ENCODE measurements at regions not wholly inside any gene's neighbourhood (a gene's known extent, or its start where the extent isn't known, plus 50 kb on each side); places are given as distances from the start of the nearest gene placed in this dataset.
"Not testable (repeated sequence)": the region's sequence is repeated elsewhere in the genome, so short reads cannot be mapped to it uniquely, and the experiment has no call there.

DNA sequence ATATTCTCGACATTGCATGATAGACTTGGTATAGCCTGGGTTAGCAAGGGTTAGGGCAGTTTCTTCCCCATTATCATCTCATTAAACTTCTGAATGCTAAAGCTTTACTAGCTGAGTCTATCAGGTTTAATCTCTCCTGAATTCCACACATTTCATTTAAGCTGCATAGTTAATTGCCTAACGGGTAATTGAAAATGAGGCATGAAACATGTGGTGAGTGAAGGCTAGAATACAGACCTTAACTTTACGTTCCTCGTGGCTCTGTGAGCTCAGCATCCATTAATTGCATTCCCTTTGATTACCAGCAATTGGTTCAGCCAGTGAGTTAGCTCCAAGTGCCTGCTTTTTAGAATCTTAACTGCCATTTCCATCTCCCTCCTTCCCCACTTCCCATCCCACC, 126.5 kb upstream of the MEX3C start:
- no peak for DNase-seq (ENCODE audit: low read depth, low spot score)
- H3K27ac ChIP-seq, result no peak overlapping the region

GRCh38 chr18:51330148-51330547, 132.7 kb upstream of the MEX3C start:
- DNase-seq (ENCODE audit: low read depth, low spot score), result no peak
- H3K27ac ChIP-seq, result peak overlapping the region; percentile 19

- no peak overlapping the region for H3K27ac ChIP-seq
- no peak for DNase-seq (ENCODE audit: low read depth, low spot score)
Observed at GRCh38 chr18:51330739-51331138, 133.3 kb upstream of the MEX3C start.

- no peak for DNase-seq (ENCODE audit: low read depth, low spot score)
- no peak overlapping the region for H3K27ac ChIP-seq
Observed at GRCh38 chr18:51337406-51337805, 139.9 kb upstream of the MEX3C start.

- no peak overlapping the region for H3K27ac ChIP-seq
- DNase-seq (ENCODE audit: low read depth, low spot score), result no peak
Observed at GRCh38 chr18:51339856-51340255, 142.4 kb upstream of the MEX3C start.

DNA sequence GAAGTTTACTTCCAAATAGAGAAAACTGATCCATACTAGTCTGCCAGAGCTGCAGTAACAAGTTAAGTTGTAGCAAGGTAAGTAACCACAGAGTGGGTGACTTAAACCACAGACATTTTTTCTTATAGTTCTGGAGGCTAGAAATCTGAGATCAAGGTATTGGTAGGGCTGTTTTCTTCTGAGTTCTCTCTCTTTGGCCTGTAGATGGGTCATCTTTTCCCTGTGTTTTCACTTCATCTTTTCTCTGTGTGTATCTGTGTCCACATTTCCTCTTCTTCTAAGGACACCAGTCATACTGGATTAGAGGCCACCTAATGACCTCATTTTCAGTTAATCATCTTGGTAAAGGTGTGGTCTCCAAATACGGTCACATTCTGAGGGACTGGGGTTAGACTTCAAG, 142.9 kb upstream of the MEX3C start:
- DNase-seq (ENCODE audit: low read depth, low spot score), result no peak
- H3K27ac ChIP-seq, result no peak overlapping the region

GRCh38 chr18:51342815-51343214, 145.3 kb upstream of the MEX3C start:
- DNase-seq (ENCODE audit: low read depth, low spot score), result peak; percentile 71

GRCh38 chr18:51345848-51346391, 148.4 kb upstream of the MEX3C start:
- no peak for DNase-seq (ENCODE audit: low read depth, low spot score)
- H3K27ac ChIP-seq, result no peak overlapping the region

More at GRCh38 chr18:51342815-51343214, 145.3 kb upstream of the MEX3C start:
- H3K27ac ChIP-seq, result no peak overlapping the region

GRCh38 chr18:51346404-51346803, 148.9 kb upstream of the MEX3C start:
- H3K27ac ChIP-seq, result no peak overlapping the region
- DNase-seq (ENCODE audit: low read depth, low spot score), result no peak

GRCh38 chr18:51350081-51350480, 152.6 kb upstream of the MEX3C start:
- H3K27ac ChIP-seq, result no peak overlapping the region
- no peak for DNase-seq (ENCODE audit: low read depth, low spot score)

GRCh38 chr18:51355841-51356240, 158.4 kb upstream of the MEX3C start:
- DNase-seq (ENCODE audit: low read depth, low spot score), result no peak
- H3K27ac ChIP-seq, result no peak overlapping the region

GRCh38 chr18:51360301-51360700, 162.8 kb upstream of the MEX3C start:
- DNase-seq (ENCODE audit: low read depth, low spot score); H3K27ac ChIP-seq: not testable (repeated sequence)

- no peak overlapping the region for H3K27ac ChIP-seq
- no peak for DNase-seq (ENCODE audit: low read depth, low spot score)
Observed at GRCh38 chr18:51361130-51361860, 163.8 kb upstream of the MEX3C start.

- no peak for DNase-seq (ENCODE audit: low read depth, low spot score)
Observed at GRCh38 chr18:51363384-51363783, 165.9 kb upstream of the MEX3C start.

DNA sequence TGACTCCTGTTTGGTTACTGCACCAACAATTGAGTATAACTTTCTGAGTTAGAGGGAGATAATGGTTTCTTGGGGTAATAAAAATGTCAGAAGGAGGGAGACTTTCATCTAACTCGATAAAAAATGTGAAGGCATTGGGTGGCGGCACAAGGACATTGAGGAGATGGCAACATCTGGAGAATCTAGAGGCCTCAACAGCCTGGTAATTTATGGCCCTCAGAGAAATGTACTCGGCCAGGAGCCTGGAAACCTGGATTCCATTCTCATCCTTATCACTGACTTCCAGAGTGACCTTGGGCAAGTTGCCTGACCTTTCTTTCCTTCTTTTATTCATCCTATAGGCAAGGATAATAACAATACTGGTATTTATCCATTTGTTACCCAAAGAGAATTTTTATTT, 173.5 kb upstream of the MEX3C start:
- no peak overlapping the region for H3K27ac ChIP-seq
- DNase-seq (ENCODE audit: low read depth, low spot score), result no peak

More at GRCh38 chr18:51363384-51363783, 165.9 kb upstream of the MEX3C start:
- no peak overlapping the region for H3K27ac ChIP-seq

DNA sequence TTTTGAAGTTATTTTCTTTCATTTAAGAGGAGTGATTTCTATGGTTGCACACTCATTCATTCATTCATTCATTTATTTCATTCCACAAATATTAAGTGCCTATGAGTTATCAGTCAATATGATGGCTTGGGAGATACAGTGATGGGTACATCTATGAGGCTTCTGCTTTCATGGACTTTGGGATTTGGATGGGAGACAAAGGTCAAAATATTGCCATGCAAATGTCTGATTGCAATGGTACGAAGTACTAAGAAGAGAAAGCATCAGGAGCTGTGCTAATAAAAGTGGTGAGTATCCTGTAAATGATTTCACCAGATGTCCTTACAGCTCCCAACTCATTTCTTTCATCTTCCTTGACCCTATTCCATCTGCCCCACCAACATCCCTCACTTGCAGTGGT, 174.4 kb upstream of the MEX3C start:
- DNase-seq (ENCODE audit: low read depth, low spot score), result no peak
- no peak overlapping the region for H3K27ac ChIP-seq

DNA sequence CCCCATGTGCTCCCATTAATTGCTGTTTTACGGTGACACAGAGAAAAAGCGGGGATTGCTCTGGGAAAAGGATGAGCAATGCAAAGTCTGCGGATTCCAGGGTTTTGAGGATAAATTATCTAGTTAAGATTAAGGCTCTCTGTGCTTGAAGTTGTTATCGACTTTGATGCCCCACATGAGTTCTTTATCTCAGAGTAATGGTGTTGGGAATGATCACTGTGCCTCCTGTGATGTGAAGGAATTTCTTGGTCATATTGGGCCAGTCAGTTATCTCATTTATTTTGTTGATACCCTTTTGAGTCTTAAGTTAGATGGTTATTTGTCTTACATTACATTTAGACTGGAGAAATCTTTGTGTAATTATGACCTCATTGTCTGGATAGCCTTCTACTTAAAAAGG, 184.6 kb upstream of the MEX3C start:
- H3K27ac ChIP-seq, result no peak overlapping the region
- no peak for DNase-seq (ENCODE audit: low read depth, low spot score)

DNA sequence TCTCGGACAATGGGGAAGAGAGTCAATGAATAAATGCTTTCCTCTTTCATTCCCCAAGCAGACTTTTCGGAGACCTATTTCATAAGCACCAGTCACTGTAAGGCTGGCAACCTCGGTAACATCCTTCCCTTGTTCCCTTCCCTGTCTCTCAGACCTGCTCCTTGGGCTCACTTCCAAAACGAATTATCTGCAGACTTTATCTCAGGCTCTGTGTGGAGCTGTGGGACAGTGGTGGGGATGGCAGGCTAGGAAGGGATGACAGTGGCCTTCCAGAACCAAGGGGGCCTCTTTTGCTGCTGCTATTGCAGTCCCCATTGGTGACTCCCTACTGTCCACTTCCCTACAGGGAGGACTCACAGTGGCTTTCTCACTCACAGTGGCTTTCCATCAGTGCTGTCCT, 185.6 kb upstream of the MEX3C start:
- no peak for DNase-seq (ENCODE audit: low read depth, low spot score)
- H3K27ac ChIP-seq, result no peak overlapping the region

- no peak overlapping the region for H3K27ac ChIP-seq
- no peak for DNase-seq (ENCODE audit: low read depth, low spot score)
Observed at GRCh38 chr18:51383711-51384110, 186.2 kb upstream of the MEX3C start.

GRCh38 chr18:51385270-51385669, 187.8 kb upstream of the MEX3C start:
- no peak overlapping the region for H3K27ac ChIP-seq
- DNase-seq (ENCODE audit: low read depth, low spot score), result no peak

- no peak overlapping the region for H3K27ac ChIP-seq
- no peak for DNase-seq (ENCODE audit: low read depth, low spot score)
Observed at GRCh38 chr18:51390702-51391101, 193.2 kb upstream of the MEX3C start.

GRCh38 chr18:51391215-51391614, 193.7 kb upstream of the MEX3C start:
- H3K27ac ChIP-seq, result no peak overlapping the region
- no peak for DNase-seq (ENCODE audit: low read depth, low spot score)
